HG03460 (cell line): ENCODE measurements at regions not wholly inside any gene's neighbourhood (a gene's known extent, or its start where the extent isn't known, plus 50 kb on each side); places are given as distances from the start of the nearest gene placed in this dataset.

Experiments used
- ATAC-seq: cut with Tn5 transposase; IDR thresholded peaks from one replicate; pipeline ENCODE4 v1.9.1; 2021; ENCODE audit not compliant: unreplicated experiment

DNA sequence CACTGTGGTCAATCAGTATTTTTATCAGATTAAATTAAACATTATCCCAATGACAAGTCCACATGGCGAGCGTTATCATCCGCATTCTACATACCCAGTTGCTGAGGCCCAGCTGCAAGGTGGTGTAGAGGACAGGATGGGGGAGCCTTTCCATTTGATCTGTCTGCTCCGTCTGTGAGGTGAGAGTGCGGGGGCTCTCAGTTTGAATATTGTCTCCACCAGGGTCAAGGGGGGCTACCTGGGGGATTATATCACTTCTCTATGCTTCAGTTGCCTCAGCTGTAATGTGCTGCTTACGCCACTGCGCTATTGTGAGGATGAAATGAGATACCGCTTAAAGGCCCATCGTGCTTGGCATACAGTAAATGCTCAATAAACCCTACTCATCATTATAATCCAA is 1106.0 kb downstream of the BCL11B start:
- ATAC-seq = no peak

DNA sequence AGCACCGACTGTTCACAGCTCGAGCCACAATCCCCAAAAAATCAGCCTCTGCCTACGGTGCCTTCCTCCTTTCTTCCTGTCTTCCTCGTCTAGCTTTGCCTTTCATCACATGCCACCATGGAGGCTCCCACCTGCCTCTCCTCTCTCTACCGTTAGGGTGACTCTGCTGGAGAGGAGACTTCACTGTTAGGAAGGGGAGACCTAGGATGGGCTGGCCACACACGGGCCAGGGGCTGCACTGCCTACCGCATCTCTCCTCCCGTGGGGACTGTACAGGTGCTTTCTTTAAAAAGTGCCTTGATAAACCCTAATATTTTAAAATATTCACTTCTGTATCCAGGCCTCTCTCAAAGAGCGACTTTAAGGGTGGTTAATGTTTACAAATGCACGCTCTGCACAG is 1104.7 kb downstream of the BCL11B start:
- ATAC-seq = no peak

- no peak for ATAC-seq
Measured at GRCh38 chr14:98167705-98168104, 1104.3 kb downstream of the BCL11B start.

- no peak for ATAC-seq
Measured at GRCh38 chr14:98168211-98168985, 1103.6 kb downstream of the BCL11B start.

DNA sequence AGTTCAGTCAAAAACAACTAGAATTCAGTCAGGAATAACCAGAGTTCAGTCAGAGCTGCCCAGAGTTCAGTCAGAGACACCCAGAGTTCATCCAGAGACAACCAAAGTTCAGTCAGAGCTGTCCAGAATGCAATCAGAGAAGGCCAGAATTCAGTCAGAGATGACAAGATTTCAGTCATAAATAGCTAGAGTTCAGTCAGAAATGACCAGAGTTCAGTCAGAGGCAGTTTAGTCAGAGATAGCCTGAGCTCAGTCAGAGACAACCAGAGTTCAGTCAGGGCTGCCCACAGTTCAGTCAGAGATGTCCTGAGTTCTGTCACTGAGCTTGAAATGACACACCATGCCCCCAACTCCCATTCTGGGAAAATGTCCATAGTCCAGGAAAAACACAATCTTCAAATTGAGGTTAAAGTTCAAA is 1102.8 kb downstream of the BCL11B start:
- ATAC-seq = no peak

DNA sequence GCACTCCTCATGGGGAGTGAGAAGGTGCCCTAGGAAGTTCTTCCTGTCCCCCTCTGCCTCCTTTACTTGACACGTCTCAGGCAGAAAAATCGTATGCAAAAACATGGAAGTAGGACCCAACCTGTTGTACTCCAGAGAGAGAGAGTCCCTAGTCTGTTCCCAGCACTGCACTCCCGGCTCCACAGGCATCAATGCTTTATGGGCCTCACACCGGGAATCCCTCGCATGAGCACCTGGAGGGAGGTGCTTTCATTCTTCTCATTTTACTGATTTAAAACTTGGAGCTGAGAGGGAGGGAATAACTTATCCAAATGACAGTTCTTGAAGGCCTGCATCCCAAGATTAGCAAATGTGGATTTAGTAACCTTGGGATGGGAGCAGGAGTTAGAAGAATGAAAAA is 1101.4 kb downstream of the BCL11B start:
- no peak for ATAC-seq

DNA sequence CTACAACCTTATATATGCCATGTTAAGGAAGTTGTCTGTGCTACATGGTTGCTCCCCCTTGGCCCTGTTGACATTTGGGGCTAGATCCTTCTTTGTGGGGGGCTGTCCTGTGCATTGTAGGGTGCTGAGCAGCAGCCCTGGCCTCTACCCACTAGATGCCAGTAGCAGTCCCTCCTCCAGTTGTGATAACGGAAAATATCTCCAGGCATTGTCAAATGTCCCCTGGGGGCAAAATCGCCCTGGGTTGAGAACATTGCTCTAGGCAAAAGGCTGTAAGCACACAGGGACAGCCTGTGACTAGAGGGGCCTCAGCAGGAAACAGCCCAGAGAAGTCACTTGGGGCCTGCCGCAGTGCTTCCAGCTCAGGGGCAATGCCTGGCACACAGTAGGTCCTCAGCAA is 1100.3 kb downstream of the BCL11B start:
- ATAC-seq = no peak

DNA sequence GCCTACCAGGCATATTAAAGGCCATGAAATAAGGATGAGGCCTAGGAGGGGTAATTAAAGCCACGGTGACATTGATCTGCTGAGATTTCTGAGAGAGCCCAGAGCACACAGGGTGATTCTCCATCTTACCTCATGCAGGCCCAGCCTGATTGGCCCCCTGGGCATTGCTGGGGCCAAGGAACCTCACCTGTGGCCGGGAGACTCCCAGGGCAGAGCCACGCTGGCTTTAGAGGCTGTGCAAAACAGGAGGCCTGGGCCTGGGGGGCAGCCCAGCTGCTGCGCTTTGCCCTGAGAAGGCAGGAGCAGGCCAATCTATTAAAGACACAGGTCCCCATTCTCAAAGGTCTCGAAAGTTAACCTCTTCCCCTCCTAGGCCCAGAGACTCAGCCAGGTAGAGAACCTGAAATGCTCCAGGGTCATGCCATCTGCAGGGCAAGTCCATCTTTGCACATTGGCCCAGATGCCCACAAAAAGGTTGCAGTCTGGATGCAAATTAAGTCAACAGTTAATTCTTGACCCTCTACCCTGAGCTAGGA is 1099.7 kb downstream of the BCL11B start:
- no peak for ATAC-seq

DNA sequence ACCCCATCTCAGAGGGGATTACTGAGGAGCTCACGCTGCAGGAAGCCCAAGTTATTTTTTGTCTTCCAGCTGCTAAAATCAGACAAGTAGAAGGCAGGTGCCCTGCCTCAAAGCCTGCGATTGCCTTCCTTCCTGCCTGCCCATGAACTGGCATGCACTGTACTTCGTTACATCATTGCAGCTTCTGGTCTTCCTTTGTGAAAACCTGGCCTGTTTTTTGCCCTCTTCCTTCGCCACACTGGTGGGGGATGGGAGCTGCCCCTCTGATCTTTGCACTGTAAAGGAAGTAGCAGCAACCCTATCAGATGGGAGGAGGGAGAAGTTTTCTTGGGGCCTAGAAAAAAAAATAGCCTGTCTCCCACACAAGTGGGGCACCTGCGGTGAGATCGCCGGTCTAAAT is 1098.7 kb downstream of the BCL11B start:
- ATAC-seq = no peak

- ATAC-seq = no peak
Measured at GRCh38 chr14:98174041-98174440, 1098.0 kb downstream of the BCL11B start.

- no peak for ATAC-seq
Measured at GRCh38 chr14:98175436-98175835, 1096.6 kb downstream of the BCL11B start.

DNA sequence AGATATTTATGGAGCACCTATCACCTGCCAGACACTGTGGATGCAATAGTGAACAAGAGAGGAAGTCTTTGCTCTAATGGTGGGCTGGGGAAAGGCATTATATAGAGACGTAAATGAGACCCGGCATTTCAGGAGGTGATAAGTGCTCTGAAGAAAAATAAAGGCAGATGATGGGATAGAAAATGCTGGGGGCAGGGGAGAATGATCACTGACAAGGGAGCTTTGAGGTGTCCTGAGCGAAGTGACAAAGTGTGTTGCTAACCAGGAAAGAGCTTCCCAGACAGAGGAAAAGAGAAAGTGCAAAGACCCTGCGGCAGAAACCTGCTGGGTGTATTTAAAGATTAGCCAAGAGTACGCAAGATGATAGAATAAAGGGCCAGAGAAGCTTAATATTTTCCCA is 1096.1 kb downstream of the BCL11B start:
- no peak for ATAC-seq

- no peak for ATAC-seq
Measured at GRCh38 chr14:98176892-98177291, 1095.1 kb downstream of the BCL11B start.

DNA sequence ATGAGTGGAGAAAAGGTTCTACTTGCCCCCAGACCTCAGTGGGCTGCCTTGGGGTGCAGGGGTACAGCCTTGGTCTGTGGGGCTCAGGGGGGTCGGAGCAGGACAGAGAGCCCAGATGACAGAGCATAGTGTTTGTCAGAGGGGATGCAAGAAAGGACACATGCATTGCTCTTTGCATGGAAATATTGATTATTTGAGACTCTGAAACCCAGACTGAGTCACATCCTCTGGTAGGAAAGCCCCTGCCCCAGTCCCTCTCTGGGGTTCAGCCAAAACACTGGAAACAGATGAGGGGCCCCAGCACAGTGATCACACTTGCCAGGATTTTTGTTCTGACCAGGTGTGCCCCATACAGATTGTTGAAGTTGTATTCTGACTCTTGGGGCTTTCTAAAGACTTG is 1094.4 kb downstream of the BCL11B start:
- ATAC-seq = no peak

GRCh38 chr14:98181241-98181640 is 1090.8 kb downstream of the BCL11B start:
- ATAC-seq = no peak

- no peak for ATAC-seq
Measured at GRCh38 chr14:98181768-98182167, 1090.2 kb downstream of the BCL11B start.

DNA sequence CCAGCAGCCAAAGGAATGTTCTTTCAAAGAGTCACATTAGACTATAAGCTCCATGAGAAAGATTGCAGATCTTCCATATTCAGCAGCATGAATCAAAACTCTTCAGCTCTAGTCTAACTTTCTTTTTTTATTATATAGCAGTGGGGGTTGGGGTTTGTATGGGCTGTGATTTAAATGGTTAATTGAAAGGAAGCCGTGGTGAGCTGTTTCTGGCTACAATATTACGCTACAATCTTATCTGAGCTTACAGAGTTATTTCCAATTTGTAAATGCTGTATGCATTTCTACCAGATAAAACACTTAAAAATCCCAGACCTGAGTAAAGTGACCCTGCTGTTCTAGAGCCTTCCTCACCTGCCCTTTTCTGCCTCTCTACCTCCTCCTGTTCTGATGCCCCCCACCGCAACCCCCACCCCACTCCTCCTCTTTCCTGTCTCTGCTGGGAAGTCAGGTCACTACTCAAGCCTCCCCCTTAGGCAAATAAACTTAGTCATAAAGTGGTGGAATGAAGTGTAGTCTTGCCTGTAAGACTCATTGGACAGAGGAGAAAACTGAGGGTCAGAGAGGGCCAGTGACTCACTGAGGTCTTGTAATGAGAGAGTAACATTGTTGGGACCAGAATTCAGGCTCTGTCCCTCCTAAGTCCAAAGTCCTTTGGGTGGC is 1089.5 kb downstream of the BCL11B start:
- no peak for ATAC-seq

- ATAC-seq = no peak
Measured at GRCh38 chr14:98183556-98183955, 1088.4 kb downstream of the BCL11B start.

DNA sequence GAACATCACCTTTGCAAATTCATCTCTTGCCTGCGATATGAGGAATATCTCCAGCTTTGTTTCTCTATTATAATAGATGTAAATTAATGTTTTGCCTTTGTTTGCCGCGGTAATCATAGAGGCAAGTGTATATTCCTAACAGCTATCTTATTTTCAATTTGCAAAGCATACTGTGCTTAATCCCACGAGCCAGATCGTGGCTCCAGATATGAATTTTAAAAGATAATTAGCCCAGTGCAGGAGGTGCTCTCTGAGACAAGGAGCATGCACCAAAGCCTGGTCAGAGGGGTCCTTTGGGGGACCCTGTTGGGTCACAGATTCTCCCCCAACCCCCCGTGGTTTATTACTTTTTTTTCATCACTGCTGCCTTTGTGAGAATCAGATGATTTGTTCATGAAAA is 1087.5 kb downstream of the BCL11B start:
- ATAC-seq = no peak

GRCh38 chr14:98185036-98185435 is 1087.0 kb downstream of the BCL11B start:
- no peak for ATAC-seq

DNA sequence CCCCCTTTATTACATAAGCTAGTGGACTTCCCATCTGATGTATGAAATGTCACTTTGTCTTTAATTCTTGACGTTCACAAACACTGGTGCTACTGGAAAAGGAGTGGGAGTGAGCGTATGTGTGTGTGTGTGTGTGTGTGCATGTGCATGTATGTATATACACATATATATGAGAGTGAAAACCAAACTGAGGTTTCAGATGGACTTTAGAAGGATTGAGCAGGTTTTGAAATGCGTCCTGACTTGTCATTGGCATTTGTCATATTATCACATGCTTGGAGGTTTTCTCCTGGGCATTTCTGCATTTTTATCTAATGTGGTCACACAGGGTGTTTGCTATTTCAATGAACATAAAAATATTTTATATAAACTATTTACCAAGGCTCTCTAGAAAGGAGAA is 1085.9 kb downstream of the BCL11B start:
- no peak for ATAC-seq

DNA sequence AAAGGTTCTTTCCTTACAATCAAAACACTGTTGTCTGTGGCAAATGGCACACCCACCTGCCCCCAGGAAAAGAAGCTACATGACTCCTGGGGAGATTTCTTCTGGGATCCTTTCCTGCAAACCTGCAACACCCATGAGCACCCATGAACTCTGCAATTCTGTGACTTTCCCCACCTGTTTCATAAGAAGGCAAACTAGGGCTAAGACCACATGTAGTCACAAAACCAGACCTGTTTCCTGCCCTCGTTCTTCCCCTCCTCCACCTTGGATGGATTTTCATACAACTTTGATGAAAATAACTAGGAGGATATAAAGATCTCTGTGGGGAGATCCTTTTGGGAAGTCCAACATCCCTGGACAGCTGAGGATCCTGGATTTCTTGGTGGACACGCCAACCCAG is 1084.7 kb downstream of the BCL11B start:
- ATAC-seq = no peak
